ENCODE measurements at regions not wholly inside any gene's neighbourhood (a gene's known extent, or its start where the extent isn't known, plus 50 kb on each side); places are given as distances from the start of the nearest gene placed in this dataset.

GRCh38 chr5:93252165-93252564, 328.9 kb downstream of the NR2F1-AS1 start:
- TF ChIP-seq POLR2A (IDR thresholded peaks at IDR 0.05) (no peak), CTCF (IDR thresholded peaks at IDR 0.05) (no peak)

Data from thyroid gland (tissue), 4 donors.